Nephron (organoid): ENCODE measurements at regions not wholly inside any gene's neighbourhood (a gene's known extent, or its start where the extent isn't known, plus 50 kb on each side); places are given as distances from the start of the nearest gene placed in this dataset.
"Not testable (repeated sequence)": the region's sequence is repeated elsewhere in the genome, so short reads cannot be mapped to it uniquely, and the experiment has no call there.

Source experiments
- H3K27ac Mint-ChIP-seq, 3 experiments: 2 replicates each; pipeline ENCODE4 v1.8.0; 2020; ENCODE audit warnings: mixed read lengths in 3 of 3, mild to moderate bottlenecking in 2 of 3, moderate library complexity in 1 of 3
- H3K27me3 Mint-ChIP-seq: 2 replicates; pipeline ENCODE4 v1.8.0; 2021; ENCODE audit warnings: low read depth, mild to moderate bottlenecking, moderate library complexity, mixed read lengths
- H3K36me3 Mint-ChIP-seq: 2 replicates; pipeline ENCODE4 v1.8.0; 2020; ENCODE audit warnings: low read depth, mixed read lengths
- H3K4me1 Mint-ChIP-seq: 2 replicates; pipeline ENCODE4 v1.8.0; 2020; ENCODE audit warnings: mixed read lengths
- H3K4me3 Mint-ChIP-seq, 3 experiments: 2 replicates each; pipeline ENCODE4 v1.8.0; 2020; ENCODE audit warnings: mild to moderate bottlenecking in 3 of 3, mixed read lengths in 3 of 3, moderate library complexity in 2 of 3
- H3K9me3 Mint-ChIP-seq: 2 replicates; pipeline ENCODE4 v1.8.0; 2020; ENCODE audit warnings: mixed read lengths
- TF ChIP-seq, protein P1 (sequence below), 3 experiments: fragments of 200-600 bp; sonication (generic); IDR thresholded peaks; one replicate each; pipeline ENCODE4 v1.5.0; 2021; ENCODE audit warnings: antibody characterized with exemption in 3 of 3; ENCODE audit not compliant: unreplicated experiment in 3 of 3

- peak overlapping the region in 1 of 3 experiments; percentile 17 for H3K27ac Mint-ChIP-seq
- H3K27me3 Mint-ChIP-seq = peaks cover 8% of the 10 kb centered on the region
- no peaks in the 10 kb centered on the region for H3K36me3 Mint-ChIP-seq
- TF ChIP-seq, protein P1, sequence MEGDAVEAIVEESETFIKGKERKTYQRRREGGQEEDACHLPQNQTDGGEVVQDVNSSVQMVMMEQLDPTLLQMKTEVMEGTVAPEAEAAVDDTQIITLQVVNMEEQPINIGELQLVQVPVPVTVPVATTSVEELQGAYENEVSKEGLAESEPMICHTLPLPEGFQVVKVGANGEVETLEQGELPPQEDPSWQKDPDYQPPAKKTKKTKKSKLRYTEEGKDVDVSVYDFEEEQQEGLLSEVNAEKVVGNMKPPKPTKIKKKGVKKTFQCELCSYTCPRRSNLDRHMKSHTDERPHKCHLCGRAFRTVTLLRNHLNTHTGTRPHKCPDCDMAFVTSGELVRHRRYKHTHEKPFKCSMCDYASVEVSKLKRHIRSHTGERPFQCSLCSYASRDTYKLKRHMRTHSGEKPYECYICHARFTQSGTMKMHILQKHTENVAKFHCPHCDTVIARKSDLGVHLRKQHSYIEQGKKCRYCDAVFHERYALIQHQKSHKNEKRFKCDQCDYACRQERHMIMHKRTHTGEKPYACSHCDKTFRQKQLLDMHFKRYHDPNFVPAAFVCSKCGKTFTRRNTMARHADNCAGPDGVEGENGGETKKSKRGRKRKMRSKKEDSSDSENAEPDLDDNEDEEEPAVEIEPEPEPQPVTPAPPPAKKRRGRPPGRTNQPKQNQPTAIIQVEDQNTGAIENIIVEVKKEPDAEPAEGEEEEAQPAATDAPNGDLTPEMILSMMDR (IDR thresholded peaks at IDR 0.05; ENCODE audit: unreplicated experiment in 3 of 3) = no peak
- H3K4me3 Mint-ChIP-seq = no peak overlapping the region
- H3K4me1 Mint-ChIP-seq = peaks cover 9% of the 10 kb centered on the region
- peaks cover 2% of the 10 kb centered on the region for H3K9me3 Mint-ChIP-seq
Measured at GRCh38 chr19:29048873-29049272, 164.1 kb downstream of the UQCRFS1 start.

GRCh38 chr19:29045679-29046254 lies 167.2 kb downstream of the UQCRFS1 start:
- Mint-ChIP-seq H3K36me3 (no peaks in the 10 kb centered on the region), H3K9me3 (no peaks in the 10 kb centered on the region), H3K27me3 (peaks cover 8% of the 10 kb centered on the region), H3K4me1 (peaks cover 17% of the 10 kb centered on the region), H3K27ac (peak overlapping the region; percentile 30 to 94 (median 87)), H3K4me3 (no peak overlapping the region)
- TF ChIP-seq, protein P1 (IDR thresholded peaks at IDR 0.05; ENCODE audit: unreplicated experiment in 3 of 3) = no peak

DNA sequence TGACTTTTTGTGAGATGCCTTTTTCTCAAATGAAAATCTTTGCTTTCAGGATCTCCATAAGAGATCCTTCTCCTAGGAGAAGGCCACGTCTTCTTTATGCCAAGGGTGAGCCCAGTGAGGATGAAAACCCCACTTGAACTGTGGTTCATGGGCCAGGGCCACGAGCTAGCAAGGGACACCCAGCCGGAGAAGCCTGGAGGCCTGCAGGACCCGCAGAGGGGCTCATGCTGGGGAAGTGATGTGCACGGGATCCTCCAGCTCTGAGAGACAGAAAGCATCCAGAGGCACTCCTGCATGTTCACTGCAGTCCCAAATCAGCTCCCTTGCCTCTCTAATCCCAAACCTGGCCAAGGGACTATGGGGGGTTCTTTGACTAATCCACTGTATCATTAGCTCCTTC lies 168.9 kb downstream of the UQCRFS1 start:
- H3K4me1 Mint-ChIP-seq = peaks cover 25% of the 10 kb centered on the region

DNA sequence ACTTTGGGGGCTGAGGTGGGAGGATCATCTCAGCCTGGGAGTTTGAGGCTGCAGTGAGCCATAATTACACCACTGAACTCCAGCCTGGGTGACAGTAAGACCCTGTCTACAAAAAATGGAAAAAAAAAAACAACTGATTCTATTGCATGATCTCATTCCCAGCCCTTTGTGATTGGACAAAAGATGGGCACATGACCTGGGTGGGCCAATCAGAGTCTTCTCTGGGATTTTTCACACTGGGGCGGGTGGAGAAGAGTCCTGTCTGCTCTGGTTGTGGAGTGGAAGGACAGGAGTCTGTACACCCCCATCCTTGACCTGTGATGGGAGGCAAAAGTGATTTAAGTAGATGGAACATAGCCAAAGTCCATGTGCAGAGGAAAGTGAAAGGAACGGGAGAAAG lies 170.5 kb downstream of the UQCRFS1 start:
- TF ChIP-seq, protein P1 (IDR thresholded peaks at IDR 0.05; ENCODE audit: unreplicated experiment in 3 of 3) = no peak
- no peaks in the 10 kb centered on the region for H3K36me3 Mint-ChIP-seq
- H3K4me3 Mint-ChIP-seq = no peak overlapping the region
- peaks cover 10% of the 10 kb centered on the region for H3K27me3 Mint-ChIP-seq
- no peaks in the 10 kb centered on the region for H3K9me3 Mint-ChIP-seq
- H3K27ac Mint-ChIP-seq = peak overlapping the region in 1 of 3 experiments; percentile 45
- peaks cover 25% of the 10 kb centered on the region for H3K4me1 Mint-ChIP-seq

More for the DNA sequence above, 168.9 kb downstream of the UQCRFS1 start:
- no peaks in the 10 kb centered on the region for H3K36me3 Mint-ChIP-seq
- peak overlapping the region in 2 of 3 experiments; percentile 46 to 94 for H3K27ac Mint-ChIP-seq
- no peaks in the 10 kb centered on the region for H3K9me3 Mint-ChIP-seq
- H3K27me3 Mint-ChIP-seq = peaks cover 4% of the 10 kb centered on the region
- TF ChIP-seq, protein P1 (IDR thresholded peaks at IDR 0.05; ENCODE audit: unreplicated experiment in 3 of 3) = no peak
- H3K4me3 Mint-ChIP-seq = no peak overlapping the region

GRCh38 chr19:29040951-29041350 lies 172.0 kb downstream of the UQCRFS1 start:
- H3K4me3 Mint-ChIP-seq = peak overlapping the region in 1 of 3 experiments; percentile 4
- H3K27me3 Mint-ChIP-seq = peaks cover 10% of the 10 kb centered on the region
- no peaks in the 10 kb centered on the region for H3K9me3 Mint-ChIP-seq
- no peaks in the 10 kb centered on the region for H3K36me3 Mint-ChIP-seq
- peak overlapping the region; percentile 92 to 94 (median 92) for H3K27ac Mint-ChIP-seq
- peaks cover 25% of the 10 kb centered on the region for H3K4me1 Mint-ChIP-seq
- TF ChIP-seq, protein P1 (IDR thresholded peaks at IDR 0.05; ENCODE audit: unreplicated experiment in 3 of 3) = no peak

DNA sequence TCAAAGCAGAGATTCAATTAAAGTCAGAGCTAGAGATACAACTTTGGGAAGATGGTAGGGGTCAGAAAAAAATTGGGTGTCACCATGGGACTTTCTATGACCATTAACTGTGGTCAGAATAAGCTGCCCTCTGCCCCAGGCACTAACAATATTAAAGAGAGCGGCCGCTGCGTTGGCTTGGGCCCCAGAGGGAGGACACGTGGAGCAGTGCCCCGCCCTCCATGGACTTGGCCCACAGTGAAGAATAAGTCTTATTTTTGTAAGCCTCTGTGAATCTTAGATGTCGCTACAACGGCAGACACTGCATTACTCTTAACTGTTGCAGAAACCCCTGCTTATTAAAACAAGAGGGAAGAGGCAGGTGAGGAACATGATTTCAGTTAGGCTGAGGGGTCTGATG lies 172.7 kb downstream of the UQCRFS1 start:
- H3K9me3 Mint-ChIP-seq = no peaks in the 10 kb centered on the region
- H3K4me3 Mint-ChIP-seq = no peak overlapping the region
- peaks cover 20% of the 10 kb centered on the region for H3K4me1 Mint-ChIP-seq
- TF ChIP-seq, protein P1 (IDR thresholded peaks at IDR 0.05; ENCODE audit: unreplicated experiment in 3 of 3) = no peak
- peaks cover 10% of the 10 kb centered on the region for H3K27me3 Mint-ChIP-seq
- H3K27ac Mint-ChIP-seq = peak overlapping the region; percentile 92 to 94 (median 92)
- H3K36me3 Mint-ChIP-seq = no peaks in the 10 kb centered on the region

DNA sequence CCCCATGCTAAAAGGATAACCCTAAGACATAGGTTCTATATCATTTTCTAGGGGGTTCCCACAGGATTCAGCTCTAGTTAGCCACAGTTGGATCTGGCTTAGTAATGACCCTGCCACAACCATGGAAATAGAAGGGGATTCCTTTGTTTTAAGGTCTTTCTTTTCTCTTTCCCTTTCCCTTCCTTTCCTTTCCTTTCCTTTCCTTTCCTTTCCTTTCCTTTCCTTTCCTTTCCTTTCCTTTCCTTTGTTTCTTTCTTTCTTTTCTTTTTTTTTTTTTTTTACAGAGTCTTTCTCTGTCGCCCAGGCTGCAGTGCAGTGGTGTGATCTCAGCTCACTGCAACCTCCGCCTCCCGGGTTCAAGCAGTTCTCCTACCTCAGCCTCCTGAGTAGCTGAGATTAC lies 173.9 kb downstream of the UQCRFS1 start:
- H3K4me3 Mint-ChIP-seq, H3K27ac Mint-ChIP-seq, H3K36me3 Mint-ChIP-seq, H3K9me3 Mint-ChIP-seq: not testable (repeated sequence)
- peaks cover 10% of the 10 kb centered on the region for H3K27me3 Mint-ChIP-seq
- peaks cover 16% of the 10 kb centered on the region for H3K4me1 Mint-ChIP-seq
